Tibial artery (tissue), 4 donors: ENCODE measurements at regions not wholly inside any gene's neighbourhood (a gene's known extent, or its start where the extent isn't known, plus 50 kb on each side); places are given as distances from the start of the nearest gene placed in this dataset.

Source experiments
- DNase-seq, 2 donors: peaks; one replicate each; pipeline ENCODE4 v3.0.0-alpha.2; 2019
- H3K27ac ChIP-seq, 2 donors: fragments of 200-600 bp; sonication (generic) in 1 of 2; 1 replicate in 1 of 2; 2 replicates in 1 of 2; pipeline ENCODE4 v1.5.1; 2018 to 2019; ENCODE audit warnings: mild to moderate bottlenecking in 1 of 2
- H3K27me3 ChIP-seq, 2 donors: fragments of 200-600 bp; sonication (generic) in 1 of 2; one replicate each; pipeline versions ENCODE4 v1.5.1 to v1.6.0; 2016 to 2019
- H3K36me3 ChIP-seq, 3 donors: fragments of 200-600 bp; sonication (generic) in 2 of 3; one replicate each; pipeline ENCODE4 v1.5.1; 2016 to 2019; ENCODE audit warnings: mild to moderate bottlenecking in 2 of 3
- H3K4me1 ChIP-seq, 4 donors: fragments of 200-600 bp; sonication (generic) in 2 of 4; 1 replicate in 3 of 4; 2 replicates in 1 of 4; pipeline ENCODE4 v1.5.1; 2016 to 2019
- H3K4me3 ChIP-seq, 2 donors: fragments of 200-600 bp; sonication (generic) in 1 of 2; 1 replicate in 1 of 2; 2 replicates in 1 of 2; pipeline ENCODE4 v1.5.1; 2018 to 2019; ENCODE audit warnings: mild to moderate bottlenecking in 2 of 2
- H3K9me3 ChIP-seq, 3 donors: fragments of 200-600 bp; sonication (generic) in 1 of 3; one replicate each; pipeline ENCODE4 v1.5.1; 2016 to 2019
- intact Hi-C: fragments of 100-400 bp; cut with DNase I; formaldehyde crosslinking; loops from one replicate; pipeline ENCODE4 v1.15.0; 2023; ENCODE audit warnings: low total_unique reads
- TF ChIP-seq, protein P1 (sequence below), 2 experiments: fragments of 200-600 bp in 1 of 2; fragments of 450-650 bp in 1 of 2; IDR thresholded peaks; one replicate each; pipeline ENCODE4 v1.5.1; 2017 to 2019; ENCODE audit warnings: antibody characterized with exemption in 2 of 2, mild to moderate bottlenecking in 1 of 2, moderate library complexity in 1 of 2

GRCh38 chr5:39670955-39671354, 246.2 kb upstream of the DAB2 start:
- Histone ChIP-seq H3K9me3 (no peaks in the 10 kb centered on the region), H3K27ac (no peak overlapping the region), H3K27me3 (no peaks in the 10 kb centered on the region), H3K4me1 (no peaks in the 10 kb centered on the region), H3K36me3 (no peaks in the 10 kb centered on the region), H3K4me3 (no peak overlapping the region)
- TF ChIP-seq, protein P1, sequence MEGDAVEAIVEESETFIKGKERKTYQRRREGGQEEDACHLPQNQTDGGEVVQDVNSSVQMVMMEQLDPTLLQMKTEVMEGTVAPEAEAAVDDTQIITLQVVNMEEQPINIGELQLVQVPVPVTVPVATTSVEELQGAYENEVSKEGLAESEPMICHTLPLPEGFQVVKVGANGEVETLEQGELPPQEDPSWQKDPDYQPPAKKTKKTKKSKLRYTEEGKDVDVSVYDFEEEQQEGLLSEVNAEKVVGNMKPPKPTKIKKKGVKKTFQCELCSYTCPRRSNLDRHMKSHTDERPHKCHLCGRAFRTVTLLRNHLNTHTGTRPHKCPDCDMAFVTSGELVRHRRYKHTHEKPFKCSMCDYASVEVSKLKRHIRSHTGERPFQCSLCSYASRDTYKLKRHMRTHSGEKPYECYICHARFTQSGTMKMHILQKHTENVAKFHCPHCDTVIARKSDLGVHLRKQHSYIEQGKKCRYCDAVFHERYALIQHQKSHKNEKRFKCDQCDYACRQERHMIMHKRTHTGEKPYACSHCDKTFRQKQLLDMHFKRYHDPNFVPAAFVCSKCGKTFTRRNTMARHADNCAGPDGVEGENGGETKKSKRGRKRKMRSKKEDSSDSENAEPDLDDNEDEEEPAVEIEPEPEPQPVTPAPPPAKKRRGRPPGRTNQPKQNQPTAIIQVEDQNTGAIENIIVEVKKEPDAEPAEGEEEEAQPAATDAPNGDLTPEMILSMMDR (IDR thresholded peaks at IDR 0.05), result no peak
- no peak for DNase-seq
- intact Hi-C loops, result no loop called here

DNA sequence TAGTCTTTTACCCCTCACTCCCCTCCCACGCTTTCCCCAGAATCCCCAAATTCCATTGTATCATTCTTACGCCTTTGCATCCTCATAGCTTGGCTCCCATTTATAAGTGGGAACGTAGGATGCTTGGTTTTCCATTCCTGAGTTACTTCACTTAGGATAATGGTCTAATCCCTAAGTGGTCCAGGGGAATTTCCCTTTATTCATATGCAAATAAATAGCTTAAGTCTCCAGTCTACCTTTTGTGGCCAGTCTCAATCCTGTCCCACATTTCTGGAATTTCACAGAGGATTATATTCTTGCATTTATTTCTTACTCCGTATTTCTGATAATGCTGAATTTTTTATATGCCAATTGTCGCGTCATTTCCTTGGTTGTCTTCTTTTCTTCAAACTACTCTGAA, 245.6 kb upstream of the DAB2 start:
- H3K4me3 ChIP-seq, result no peak overlapping the region
- no peak for DNase-seq
- no peaks in the 10 kb centered on the region for H3K27me3 ChIP-seq
- H3K9me3 ChIP-seq, result no peaks in the 10 kb centered on the region
- no peak overlapping the region for H3K27ac ChIP-seq
- intact Hi-C loops, result no loop called here
- TF ChIP-seq, protein P1 (IDR thresholded peaks at IDR 0.05), result no peak
- no peaks in the 10 kb centered on the region for H3K36me3 ChIP-seq
- H3K4me1 ChIP-seq, result no peaks in the 10 kb centered on the region

GRCh38 chr5:39668980-39669379, 244.2 kb upstream of the DAB2 start:
- no peak overlapping the region for H3K27ac ChIP-seq
- no peaks in the 10 kb centered on the region for H3K27me3 ChIP-seq
- H3K36me3 ChIP-seq, result no peaks in the 10 kb centered on the region
- H3K9me3 ChIP-seq, result no peaks in the 10 kb centered on the region
- no peak for DNase-seq
- H3K4me3 ChIP-seq, result no peak overlapping the region
- intact Hi-C loops, result no loop called here
- TF ChIP-seq, protein P1 (IDR thresholded peaks at IDR 0.05), result no peak
- no peaks in the 10 kb centered on the region for H3K4me1 ChIP-seq

DNA sequence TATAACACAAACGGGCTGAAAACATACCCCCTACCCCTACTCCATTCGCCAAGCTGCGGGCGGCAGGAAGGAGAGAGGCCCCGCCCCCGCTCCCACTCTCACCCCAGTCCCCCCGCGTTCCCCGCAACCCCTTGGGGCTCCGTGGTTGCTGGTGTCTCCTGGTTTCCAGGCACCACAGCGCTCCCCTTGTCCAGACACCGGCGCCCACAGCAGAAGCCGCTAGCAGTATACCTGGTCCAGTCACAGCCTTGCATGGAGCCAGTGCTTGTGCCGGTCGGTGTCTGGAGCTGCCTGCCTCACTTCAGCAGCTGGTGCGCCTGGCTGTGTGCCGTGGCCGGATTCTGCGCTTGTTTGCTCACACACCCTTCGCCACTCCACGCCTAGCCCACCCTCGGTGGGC, 240.5 kb upstream of the DAB2 start:
- Histone ChIP-seq H3K4me3 (no peak overlapping the region), H3K9me3 (no peaks in the 10 kb centered on the region), H3K36me3 (no peaks in the 10 kb centered on the region), H3K27ac (no peak overlapping the region), H3K4me1 (no peaks in the 10 kb centered on the region), H3K27me3 (no peaks in the 10 kb centered on the region)
- DNase-seq, result no peak
- intact Hi-C loops, result no loop called here
- TF ChIP-seq, protein P1 (IDR thresholded peaks at IDR 0.05), result no peak

DNA sequence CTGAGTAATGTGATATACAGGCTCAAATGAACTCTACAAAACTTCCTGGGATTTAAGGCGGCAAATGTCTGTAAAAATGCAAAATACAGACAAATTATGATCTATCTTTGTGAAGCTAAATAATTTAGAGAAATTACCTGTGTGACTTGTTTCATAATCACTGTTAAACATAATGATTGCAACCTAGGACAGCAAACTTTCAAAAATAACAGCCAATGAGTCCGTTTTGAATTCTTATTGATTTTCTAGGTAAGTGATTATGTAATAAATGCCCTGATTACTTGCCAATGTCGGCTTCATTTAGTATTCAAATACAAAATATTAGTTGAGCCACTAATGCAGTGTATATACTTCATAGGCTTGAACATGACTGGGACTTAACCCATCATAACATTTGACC, 238.2 kb upstream of the DAB2 start:
- TF ChIP-seq, protein P1 (IDR thresholded peaks at IDR 0.05), result no peak
- intact Hi-C loops, result no loop called here
- no peaks in the 10 kb centered on the region for H3K27me3 ChIP-seq
- H3K4me1 ChIP-seq, result no peaks in the 10 kb centered on the region
- H3K27ac ChIP-seq, result no peak overlapping the region
- H3K9me3 ChIP-seq, result no peaks in the 10 kb centered on the region
- no peak overlapping the region for H3K4me3 ChIP-seq
- no peak for DNase-seq
- H3K36me3 ChIP-seq, result no peaks in the 10 kb centered on the region
